ENCODE measurements at regions not wholly inside any gene's neighbourhood (a gene's known extent, or its start where the extent isn't known, plus 50 kb on each side); places are given as distances from the start of the nearest gene placed in this dataset.
"Not testable (repeated sequence)": the region's sequence is repeated elsewhere in the genome, so short reads cannot be mapped to it uniquely, and the experiment has no call there.

- not testable (repeated sequence) for DNase-seq (ENCODE audit: low spot score)
Measured at GRCh38 chr2:111401270-111402140, 280.8 kb downstream of the BCL2L11 start.

- DNase-seq (ENCODE audit: low spot score): not testable (repeated sequence)
Measured at GRCh38 chr2:111402450-111402849, 281.7 kb downstream of the BCL2L11 start.

- DNase-seq (ENCODE audit: low spot score): not testable (repeated sequence)
Measured at GRCh38 chr2:111403287-111403686, 282.6 kb downstream of the BCL2L11 start.

GRCh38 chr2:111406616-111407015 lies 285.9 kb downstream of the BCL2L11 start:
- not testable (repeated sequence) for DNase-seq (ENCODE audit: low spot score)

- DNase-seq (ENCODE audit: low spot score): not testable (repeated sequence)
Measured at GRCh38 chr2:111407632-111408194, 287.0 kb downstream of the BCL2L11 start.

GRCh38 chr2:111410868-111411406 lies 290.2 kb downstream of the BCL2L11 start:
- DNase-seq (ENCODE audit: low spot score): not testable (repeated sequence)

- DNase-seq (ENCODE audit: low spot score): not testable (repeated sequence)
Measured at GRCh38 chr2:111411867-111412681, 291.4 kb downstream of the BCL2L11 start.

GRCh38 chr2:111412841-111413650 lies 292.3 kb downstream of the BCL2L11 start:
- DNase-seq (ENCODE audit: low spot score): not testable (repeated sequence)

GRCh38 chr2:111413950-111414349 lies 293.2 kb downstream of the BCL2L11 start:
- not testable (repeated sequence) for DNase-seq (ENCODE audit: low spot score)

- DNase-seq (ENCODE audit: low spot score): not testable (repeated sequence)
Measured at GRCh38 chr2:111415765-111416743, 295.3 kb downstream of the BCL2L11 start.

GRCh38 chr2:111417026-111417425 lies 296.3 kb downstream of the BCL2L11 start:
- DNase-seq (ENCODE audit: low spot score): not testable (repeated sequence)

- not testable (repeated sequence) for DNase-seq (ENCODE audit: low spot score)
Measured at GRCh38 chr2:111418091-111418875, 297.6 kb downstream of the BCL2L11 start.

- peak; percentile 40 for DNase-seq (ENCODE audit: low spot score)
Measured at GRCh38 chr2:111420074-111420473, 299.4 kb downstream of the BCL2L11 start.

- DNase-seq (ENCODE audit: low spot score): not testable (repeated sequence)
Measured at GRCh38 chr2:111420835-111421234, 300.1 kb downstream of the BCL2L11 start.

GRCh38 chr2:111421949-111422348 lies 301.2 kb downstream of the BCL2L11 start:
- DNase-seq (ENCODE audit: low spot score): not testable (repeated sequence)

GRCh38 chr2:111422562-111422961 lies 301.8 kb downstream of the BCL2L11 start:
- DNase-seq (ENCODE audit: low spot score): not testable (repeated sequence)

GRCh38 chr2:111423184-111423583 lies 302.5 kb downstream of the BCL2L11 start:
- DNase-seq (ENCODE audit: low spot score): not testable (repeated sequence)

GRCh38 chr2:111424176-111424575 lies 303.5 kb downstream of the BCL2L11 start:
- DNase-seq (ENCODE audit: low spot score): not testable (repeated sequence)

GRCh38 chr2:111424851-111425309 lies 304.2 kb downstream of the BCL2L11 start:
- DNase-seq (ENCODE audit: low spot score): peak; percentile 53

Data from CD4-positive, alpha-beta T cell treated with Interleukin-15 for 4 hours (primary cell).